H9 (cell line): ENCODE measurements at regions not wholly inside any gene's neighbourhood (a gene's known extent, or its start where the extent isn't known, plus 50 kb on each side); places are given as distances from the start of the nearest gene placed in this dataset.

Source experiments
- DNase-seq: peaks from one replicate; pipeline ENCODE4 v3.0.0-alpha.2; 2017
- H2AFZ ChIP-seq: one replicate; pipeline ENCODE4 v1.6.1; 2013; ENCODE audit warnings: mild to moderate bottlenecking, low read length, control low read depth, moderate library complexity
- H2AK5ac ChIP-seq: 2 replicates; pipeline ENCODE4 v1.6.1; 2013; ENCODE audit warnings: low read length, control low read depth, mixed read lengths; ENCODE audit not compliant: insufficient read length
- H2BK120ac ChIP-seq: one replicate; pipeline ENCODE4 v1.6.1; 2013; ENCODE audit warnings: low read depth, mild to moderate bottlenecking, low read length, control low read depth, inconsistent platforms; ENCODE audit not compliant: poor library complexity, severe bottlenecking
- H2BK12ac ChIP-seq: 2 replicates; pipeline ENCODE4 v1.6.1; 2013; ENCODE audit warnings: low read length, control low read depth, mixed read lengths, low read depth; ENCODE audit not compliant: insufficient read length
- H2BK15ac ChIP-seq: 2 replicates; pipeline ENCODE4 v1.6.1; 2013; ENCODE audit warnings: low read depth, low read length, control low read depth
- H2BK20ac ChIP-seq: one replicate; pipeline ENCODE4 v1.6.1; 2013; ENCODE audit warnings: low read depth, mild to moderate bottlenecking, low read length, control low read depth, inconsistent platforms; ENCODE audit not compliant: poor library complexity, severe bottlenecking
- H2BK5ac ChIP-seq: 2 replicates; pipeline ENCODE4 v1.6.1; 2013; ENCODE audit warnings: low read length, control low read depth, mixed read lengths; ENCODE audit not compliant: insufficient read length
- H3K14ac ChIP-seq: 2 replicates; pipeline ENCODE4 v1.6.1; 2013; ENCODE audit warnings: low read length, control low read depth; ENCODE audit not compliant: insufficient read depth
- H3K18ac ChIP-seq: 2 replicates; pipeline ENCODE4 v1.6.1; 2013; ENCODE audit warnings: low read depth, mild to moderate bottlenecking, mixed read lengths, low read length, control low read depth; ENCODE audit not compliant: insufficient read length
- H3K23ac ChIP-seq: 2 replicates; pipeline ENCODE4 v1.6.1; 2013; ENCODE audit warnings: low read length, control low read depth, mixed read lengths, low read depth; ENCODE audit not compliant: insufficient read length
- H3K23me2 ChIP-seq: 2 replicates; pipeline ENCODE4 v1.6.1; 2013; ENCODE audit warnings: low read depth, mild to moderate bottlenecking, mixed read lengths, low read length, control low read depth; ENCODE audit not compliant: insufficient read length, poor library complexity, severe bottlenecking
- H3K27ac ChIP-seq: 2 replicates; pipeline ENCODE4 v1.5.1; 2013; ENCODE audit warnings: low read length, control low read depth, mixed read lengths, low read depth; ENCODE audit not compliant: insufficient read length
- H3K27me3 ChIP-seq: 2 replicates; pipeline ENCODE4 v1.6.1; 2013; ENCODE audit warnings: low read length, control low read depth, inconsistent platforms; ENCODE audit not compliant: insufficient read depth
- H3K4ac ChIP-seq: 2 replicates; pipeline ENCODE4 v1.6.1; 2013; ENCODE audit warnings: low read depth, mild to moderate bottlenecking, control low read depth, inconsistent platforms, low read length, moderate library complexity
- H3K4me1 ChIP-seq: 2 replicates; pipeline ENCODE4 v1.6.1; 2013; ENCODE audit warnings: low read length, control low read depth, inconsistent platforms; ENCODE audit not compliant: insufficient read depth
- H3K4me2 ChIP-seq: 2 replicates; pipeline ENCODE4 v1.6.1; 2013; ENCODE audit warnings: low read length, control low read depth, mixed read lengths; ENCODE audit not compliant: insufficient read length, insufficient read depth
- H3K56ac ChIP-seq: 2 replicates; pipeline ENCODE4 v1.6.1; 2013; ENCODE audit warnings: low read depth, mild to moderate bottlenecking, mixed read lengths, low read length, control low read depth; ENCODE audit not compliant: insufficient read length
- H3K79me1 ChIP-seq: 2 replicates; pipeline ENCODE4 v1.6.1; 2013; ENCODE audit warnings: low read depth, mild to moderate bottlenecking, moderate library complexity, low read length, control low read depth, inconsistent platforms; ENCODE audit not compliant: insufficient read depth, poor library complexity, severe bottlenecking
- H3K79me2 ChIP-seq: 2 replicates; pipeline ENCODE4 v1.6.1; 2013; ENCODE audit warnings: low read length, control low read depth, inconsistent platforms; ENCODE audit not compliant: insufficient read depth
- H3K9ac ChIP-seq: 2 replicates; pipeline ENCODE4 v1.6.1; 2013; ENCODE audit warnings: low read length, control low read depth, mixed read lengths; ENCODE audit not compliant: insufficient read length; ENCODE audit errors: extremely low read depth
- H3K9me3 ChIP-seq: one replicate; pipeline ENCODE4 v1.6.1; 2013; ENCODE audit warnings: low read depth, low read length, inconsistent platforms; ENCODE audit not compliant: control insufficient read depth
- H3T11ph ChIP-seq: one replicate; pipeline ENCODE4 v1.6.1; 2013; ENCODE audit warnings: mild to moderate bottlenecking, low read length, control low read depth, inconsistent platforms
- H4K20me1 ChIP-seq: one replicate; pipeline ENCODE4 v1.6.1; 2013; ENCODE audit not compliant: control insufficient read depth, insufficient read length, insufficient read depth
- H4K5ac ChIP-seq: 2 replicates; pipeline ENCODE4 v1.6.1; 2013; ENCODE audit warnings: low read depth, mild to moderate bottlenecking, mixed read lengths, low read length, control low read depth; ENCODE audit not compliant: insufficient read length
- H4K8ac ChIP-seq: replicated peaks from 2 replicates; pipeline ENCODE4 v1.6.1; 2013; ENCODE audit warnings: low read length, control low read depth, mixed read lengths, low read depth; ENCODE audit not compliant: insufficient read length
- H4K91ac ChIP-seq: 2 replicates; pipeline ENCODE4 v1.6.1; 2013; ENCODE audit warnings: low read depth, mild to moderate bottlenecking, moderate library complexity, mixed read lengths, low read length, control low read depth; ENCODE audit not compliant: insufficient read length
- H3K27ac Mint-ChIP-seq, 3 experiments: 2 replicates in 2 of 3; 3 replicates in 1 of 3; pipeline ENCODE4 v1.8.0; 2020 to 2021; ENCODE audit warnings: mixed read lengths in 3 of 3, mild to moderate bottlenecking in 1 of 3, moderate library complexity in 1 of 3
- H3K27me3 Mint-ChIP-seq: 2 replicates; pipeline ENCODE4 v1.8.0; 2021; ENCODE audit warnings: low read depth, mild to moderate bottlenecking, moderate library complexity, mixed read lengths
- H3K36me3 Mint-ChIP-seq, 3 experiments: 2 replicates in 2 of 3; 3 replicates in 1 of 3; pipeline ENCODE4 v1.8.0; 2020 to 2021; ENCODE audit warnings: low read depth in 3 of 3, mixed read lengths in 3 of 3; ENCODE audit not compliant: insufficient read depth in 1 of 3
- H3K4me1 Mint-ChIP-seq, 2 experiments: 2 replicates each; pipeline ENCODE4 v1.8.0; 2020; ENCODE audit warnings: mixed read lengths in 2 of 2
- H3K4me3 Mint-ChIP-seq, 2 experiments: 2 replicates in 1 of 2; 3 replicates in 1 of 2; pipeline ENCODE4 v1.8.0; 2020 to 2021; ENCODE audit warnings: mild to moderate bottlenecking in 2 of 2, mixed read lengths in 2 of 2, moderate library complexity in 1 of 2
- H3K9me3 Mint-ChIP-seq, 2 experiments: 2 replicates in 1 of 2; 3 replicates in 1 of 2; pipeline ENCODE4 v1.8.0; 2020; ENCODE audit warnings: mild to moderate bottlenecking in 2 of 2, mixed read lengths in 2 of 2, moderate library complexity in 1 of 2
- CTCF ChIP-seq: fragments of 200-600 bp; sonication (generic); conservative IDR thresholded peaks from 3 replicates; pipeline ENCODE4 v1.8.0; 2021; ENCODE audit warnings: antibody characterized with exemption, mild to moderate bottlenecking

- Histone ChIP-seq H3K79me2 (no peaks in the 10 kb centered on the region), H3K4me1 (no peaks in the 10 kb centered on the region), H3K79me1 (no peaks in the 10 kb centered on the region), H3K9me3 (no peaks in the 10 kb centered on the region), H2AK5ac (no peak overlapping the region), H4K5ac (no peak overlapping the region), H2AFZ (no peak overlapping the region), H4K8ac (no peak overlapping the region), H4K91ac (no peak overlapping the region), H3K56ac (no peak overlapping the region), H3K9ac (no peak overlapping the region), H3K4ac (no peak overlapping the region), H2BK20ac (no peak overlapping the region), H3K4me2 (no peak overlapping the region), H3K14ac (no peak overlapping the region), H3K23me2 (no peaks in the 10 kb centered on the region), H4K20me1 (no peaks in the 10 kb centered on the region), H3K27ac (no peak overlapping the region), H2BK15ac (no peak overlapping the region), H3T11ph (no peak overlapping the region), H2BK12ac (no peak overlapping the region), H3K18ac (no peak overlapping the region), H3K23ac (no peak overlapping the region), H2BK5ac (no peak overlapping the region), H3K27me3 (no peaks in the 10 kb centered on the region), H2BK120ac (no peak overlapping the region)
- Mint-ChIP-seq H3K4me3 (no peak overlapping the region), H3K9me3 (peaks cover 0 to 6% of the 10 kb centered on the region in 2 experiments; a peak in 3 of 5 replicates), H3K27ac (no peak overlapping the region), H3K36me3 (peaks cover 0 to 12% (median 0%) of the 10 kb centered on the region in 3 experiments; a peak in 2 of 7 replicates), H3K4me1 (no peaks in the 10 kb centered on the region; a peak in 1 of 4 replicates), H3K27me3 (no peaks in the 10 kb centered on the region)
- no peak for TF ChIP-seq CTCF
- no peak for DNase-seq
Measured at GRCh38 chr13:68168448-68168847, 938.3 kb upstream of the PCDH9 start.
